HG02981 (cell line): ENCODE measurements at regions not wholly inside any gene's neighbourhood (a gene's known extent, or its start where the extent isn't known, plus 50 kb on each side); places are given as distances from the start of the nearest gene placed in this dataset.

Source experiments
- ATAC-seq: cut with Tn5 transposase; IDR thresholded peaks from one replicate; pipeline ENCODE4 v1.9.1; 2021; ENCODE audit warnings: mild to moderate bottlenecking, moderate library complexity; ENCODE audit not compliant: unreplicated experiment

DNA sequence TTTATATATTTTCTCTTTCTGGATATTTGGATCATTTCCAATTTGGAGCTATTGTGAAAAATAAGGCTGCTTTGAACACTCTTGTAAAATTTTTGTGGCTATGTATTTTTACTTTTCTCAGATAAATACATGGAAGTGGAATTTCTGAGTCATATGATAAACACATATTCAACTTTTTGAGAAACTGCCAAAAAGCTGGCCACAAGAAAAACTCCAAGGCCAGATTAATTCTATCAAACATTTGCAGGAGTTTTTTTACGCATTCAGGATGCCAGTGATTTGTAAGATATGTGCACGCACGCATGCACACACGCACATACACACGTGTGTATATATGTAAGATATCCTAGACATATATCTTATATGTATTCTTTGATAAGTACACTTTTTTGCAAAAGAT lies 477.5 kb upstream of the SPHKAP start:
- no peak for ATAC-seq

DNA sequence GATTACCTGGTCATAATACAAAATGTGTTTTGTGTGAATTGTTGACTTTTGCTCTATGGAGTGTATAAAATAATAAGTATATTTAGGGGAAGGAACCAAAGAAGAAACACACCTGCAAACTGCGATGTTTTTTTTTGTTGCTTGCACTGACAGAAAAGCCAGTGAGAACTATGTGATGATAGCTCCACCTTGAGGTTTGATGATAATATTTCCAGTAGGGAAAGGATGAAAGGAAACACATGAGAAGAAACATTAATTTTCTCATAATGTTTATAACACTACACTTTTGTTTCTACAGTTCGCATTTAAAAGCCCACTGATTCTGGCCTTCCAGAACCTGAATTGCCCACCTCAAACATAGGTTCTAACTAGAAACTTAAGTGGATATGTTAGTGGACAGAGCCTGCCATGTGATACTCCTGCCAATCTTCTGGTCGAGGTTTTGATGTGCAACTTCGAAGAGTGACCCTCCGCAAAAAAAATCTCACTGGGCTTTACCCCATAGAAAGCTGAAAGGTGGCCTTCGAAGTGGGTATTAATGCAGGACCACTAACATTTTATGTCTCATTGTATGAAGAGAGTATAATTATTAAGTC lies 476.4 kb upstream of the SPHKAP start:
- ATAC-seq = no peak

DNA sequence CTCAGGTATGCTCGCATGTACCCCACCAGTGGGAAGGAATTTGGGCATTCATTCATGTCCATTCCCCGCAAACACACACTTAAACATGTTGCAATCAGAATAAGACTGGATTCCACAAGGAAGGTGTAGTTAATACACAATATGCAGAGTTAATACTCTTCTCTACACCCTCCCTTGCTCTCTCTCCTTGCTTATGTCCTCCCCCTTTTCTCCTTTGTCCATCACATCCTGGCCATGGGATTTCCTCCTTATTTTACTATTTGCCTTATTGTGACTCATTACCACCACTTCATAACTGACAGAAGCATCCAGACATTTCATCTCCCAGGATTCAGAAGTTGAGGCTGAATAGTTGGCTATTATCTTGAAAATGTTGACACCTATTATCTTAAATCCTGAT lies 473.8 kb upstream of the SPHKAP start:
- no peak for ATAC-seq

DNA sequence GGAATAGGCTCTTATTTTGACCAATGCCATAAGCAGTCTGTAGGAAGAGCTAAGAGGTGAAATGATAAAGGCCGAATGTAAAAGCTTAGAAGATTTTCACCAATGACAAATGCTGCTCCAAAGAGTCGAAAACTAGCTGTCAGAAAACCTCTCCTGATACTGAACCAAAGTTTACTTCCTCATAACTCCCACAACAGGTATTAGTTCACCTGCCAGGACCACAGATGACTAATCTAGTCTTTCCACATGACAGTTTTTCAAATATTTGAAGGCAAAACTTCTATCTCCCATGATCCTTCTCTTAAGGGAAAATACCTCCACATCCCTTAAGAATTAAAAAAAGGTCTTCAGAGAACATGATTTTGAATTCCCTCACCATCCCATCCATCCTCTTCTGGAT lies 473.2 kb upstream of the SPHKAP start:
- ATAC-seq = no peak

DNA sequence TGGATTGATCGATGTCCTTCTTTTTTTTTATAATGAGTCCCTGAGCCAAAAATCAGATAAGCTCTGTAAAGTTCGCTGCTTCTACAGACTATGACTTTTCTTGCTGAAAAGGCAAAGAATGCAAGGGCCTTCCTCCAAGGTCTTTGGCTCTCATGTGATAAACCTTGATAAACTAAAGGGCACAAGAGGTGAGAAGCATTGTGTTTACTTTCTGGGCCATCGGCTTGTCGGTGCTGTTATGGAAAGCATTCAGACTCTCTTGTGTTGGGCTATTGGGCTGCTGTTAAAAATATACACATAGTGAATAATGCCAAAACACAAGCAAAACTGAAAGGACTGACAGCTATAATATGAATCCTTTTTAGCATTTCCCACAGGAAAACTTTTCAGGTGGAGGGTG lies 472.4 kb upstream of the SPHKAP start:
- no peak for ATAC-seq

DNA sequence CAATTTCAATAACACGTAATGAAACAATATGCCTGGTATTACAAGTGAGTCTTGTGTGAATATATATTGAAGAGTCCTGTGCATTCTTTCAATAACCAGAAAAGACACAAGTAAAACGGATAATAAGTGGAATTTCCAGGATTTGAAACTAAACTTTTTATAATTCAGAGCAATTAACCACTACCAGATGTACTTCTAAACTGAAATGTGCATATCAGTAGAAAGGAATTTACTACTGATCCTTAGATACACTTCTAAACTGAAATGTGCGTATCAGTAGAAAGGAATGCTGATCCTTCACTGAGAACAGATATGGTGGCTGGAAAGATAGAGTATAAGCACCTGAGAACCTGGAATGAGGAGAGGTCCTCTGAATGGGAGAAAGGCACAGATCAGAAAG lies 470.9 kb upstream of the SPHKAP start:
- no peak for ATAC-seq

DNA sequence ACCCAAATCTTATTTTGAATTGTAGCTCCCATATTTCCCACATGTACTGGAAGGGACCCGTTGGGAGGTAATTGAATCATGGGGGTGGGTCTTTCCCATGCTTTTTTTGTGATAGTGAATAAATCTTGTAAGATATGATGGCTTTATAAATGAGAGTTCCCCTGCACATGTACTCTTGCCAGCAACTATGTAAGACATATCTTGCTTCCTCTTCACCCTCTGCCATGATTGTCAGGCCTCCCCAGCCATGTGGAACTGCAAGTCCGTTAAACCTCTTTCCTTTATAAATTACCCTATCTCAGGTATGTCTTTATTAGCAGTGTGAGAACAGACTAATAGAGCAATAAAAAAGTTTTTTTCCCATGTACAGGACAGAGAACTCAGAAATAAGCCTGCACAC lies 468.4 kb upstream of the SPHKAP start:
- ATAC-seq = no peak

DNA sequence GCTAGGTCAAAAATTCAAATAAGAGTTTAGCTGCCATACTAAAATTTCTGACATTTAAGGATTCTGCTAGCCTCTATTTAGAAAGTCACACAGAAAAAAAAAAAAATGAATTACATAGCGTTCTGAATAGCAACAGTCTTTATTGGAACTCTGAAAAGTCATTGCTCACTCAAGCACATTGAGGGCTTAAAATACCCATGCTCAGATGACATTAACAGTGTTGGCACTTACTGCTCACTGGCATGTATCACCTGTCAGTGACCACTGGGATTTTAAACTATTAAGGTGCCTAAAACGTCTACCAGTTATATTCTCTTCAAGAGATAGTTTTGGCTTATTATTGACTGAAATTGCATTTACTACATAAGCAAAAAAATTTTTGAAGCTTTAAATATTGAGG lies 468.0 kb upstream of the SPHKAP start:
- ATAC-seq = no peak

DNA sequence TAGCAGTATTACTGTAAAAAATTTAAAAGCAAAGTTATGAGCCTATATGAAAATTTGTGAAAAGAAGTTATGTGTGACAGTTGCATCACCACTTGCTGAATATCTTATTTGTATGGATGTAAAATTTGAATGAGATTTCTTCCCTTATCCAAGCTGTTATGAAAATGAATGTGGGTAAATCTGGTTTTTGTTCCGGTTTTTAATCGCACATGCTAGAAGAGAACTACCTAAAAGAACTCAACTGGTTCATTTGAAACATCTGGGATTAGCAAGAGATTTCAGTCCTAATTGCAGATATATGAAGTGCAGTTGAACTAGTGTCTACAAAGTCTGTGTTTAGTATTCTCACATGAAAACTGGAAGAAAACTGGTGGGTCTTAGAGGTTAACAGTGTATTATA lies 467.1 kb upstream of the SPHKAP start:
- ATAC-seq = no peak

DNA sequence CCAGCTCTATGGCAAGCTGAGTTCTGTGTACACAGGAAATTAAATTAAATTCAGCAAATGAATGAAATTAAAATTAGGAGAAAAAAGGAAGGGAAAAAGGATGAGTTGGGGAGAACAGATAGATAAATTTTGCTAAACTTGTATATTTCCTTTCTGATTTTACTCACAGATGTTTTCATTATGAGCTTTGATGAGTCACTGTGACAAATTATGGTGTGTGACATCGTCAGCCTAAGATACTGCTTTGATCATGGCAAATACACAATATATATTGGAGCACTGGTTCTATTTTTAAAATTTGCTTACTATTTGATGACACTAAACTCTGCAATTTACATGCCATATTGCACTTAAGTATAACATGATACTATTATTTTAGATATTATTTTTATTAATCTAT lies 464.6 kb upstream of the SPHKAP start:
- ATAC-seq = no peak

DNA sequence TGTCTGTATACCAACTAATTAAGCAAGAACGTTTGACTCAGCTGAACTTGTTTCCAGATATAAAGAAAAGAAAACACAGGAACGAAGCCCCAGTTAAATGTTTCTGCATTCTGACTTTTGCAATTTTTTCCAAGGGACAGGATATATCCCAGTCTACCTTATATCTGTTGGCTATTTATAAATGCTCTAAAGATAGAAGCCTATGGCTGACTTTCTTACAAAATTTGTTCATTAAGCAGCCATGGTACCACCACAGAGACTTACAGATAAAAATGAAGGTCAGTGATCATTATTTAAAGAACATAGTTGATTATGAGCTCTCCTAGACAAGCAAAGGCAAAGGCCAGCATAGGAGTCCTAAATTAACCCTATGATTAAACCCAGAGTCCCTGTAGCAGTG lies 462.7 kb upstream of the SPHKAP start:
- no peak for ATAC-seq

DNA sequence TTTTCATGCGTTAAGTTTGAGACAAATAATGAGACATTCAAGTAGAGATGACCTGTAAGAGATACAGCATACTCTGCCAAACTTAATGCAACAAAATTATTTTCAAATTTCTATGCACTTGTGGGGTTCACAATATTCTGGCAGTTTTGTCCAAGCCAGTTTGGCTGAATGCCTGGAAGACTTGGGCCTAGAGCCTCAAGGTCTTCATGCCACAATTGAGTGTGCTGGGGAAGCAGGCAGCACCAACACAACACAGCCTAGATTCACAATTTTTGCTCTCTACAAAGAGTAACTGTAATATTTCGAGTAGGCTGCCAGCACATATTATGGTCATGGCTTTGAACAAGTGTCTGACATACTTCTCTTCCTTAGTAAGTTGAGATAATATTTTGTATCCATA lies 461.4 kb upstream of the SPHKAP start:
- no peak for ATAC-seq

DNA sequence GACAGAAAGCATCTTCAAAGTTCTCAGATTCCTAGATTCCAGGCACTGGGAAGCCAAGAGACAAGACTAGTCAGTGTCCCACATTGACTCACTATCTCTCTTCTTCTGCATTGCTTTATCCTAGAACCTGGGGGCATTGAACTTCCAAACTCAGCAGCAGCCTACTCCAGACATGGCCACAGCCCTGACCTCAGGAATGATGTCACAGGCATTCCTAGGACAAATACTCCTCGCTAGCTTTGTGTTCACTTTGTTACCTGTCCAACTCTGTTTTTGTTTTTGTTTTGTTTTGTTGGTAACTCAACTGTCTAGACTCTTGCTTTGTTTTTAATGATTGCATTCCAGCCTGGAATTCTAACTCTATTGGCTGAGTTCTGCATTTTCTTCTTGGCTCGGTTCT lies 449.3 kb upstream of the SPHKAP start:
- ATAC-seq = no peak

DNA sequence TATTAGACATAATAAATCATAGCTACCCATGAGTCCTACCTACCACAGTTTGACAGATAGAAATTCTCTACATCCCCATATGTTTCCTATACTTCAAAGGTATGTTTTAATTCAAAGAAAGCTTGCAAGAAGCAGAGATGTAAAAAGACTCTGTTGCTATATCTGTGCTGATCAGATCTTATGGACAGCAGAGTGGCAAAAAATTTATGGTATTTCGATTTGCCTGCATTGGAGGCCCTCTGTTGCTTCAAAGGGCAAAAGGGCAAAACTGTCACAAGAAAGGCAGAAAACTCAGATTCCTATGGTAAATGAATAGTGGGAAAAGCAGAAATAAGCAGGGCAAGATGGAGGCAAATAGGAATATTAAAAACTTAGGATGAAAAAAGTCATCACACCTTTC lies 447.8 kb upstream of the SPHKAP start:
- no peak for ATAC-seq

DNA sequence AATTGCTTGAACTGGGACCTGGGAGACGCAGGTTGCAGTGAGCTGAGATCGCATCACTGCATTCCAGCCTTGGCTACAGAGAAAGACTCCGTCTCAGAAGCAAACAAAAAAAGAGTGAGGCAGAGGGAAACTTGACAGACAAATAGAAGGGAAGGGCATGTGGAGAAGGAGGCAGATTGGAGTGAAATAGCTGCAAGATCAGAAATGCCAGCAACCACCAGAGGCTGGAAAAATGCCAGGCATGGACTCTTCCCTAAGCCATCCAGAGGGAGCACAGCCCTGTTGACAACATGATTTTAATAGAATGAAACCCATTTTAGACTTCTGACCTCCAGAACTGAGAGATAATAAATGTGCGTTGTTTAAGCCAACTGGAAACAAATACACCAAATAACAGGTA lies 447.2 kb upstream of the SPHKAP start:
- no peak for ATAC-seq

DNA sequence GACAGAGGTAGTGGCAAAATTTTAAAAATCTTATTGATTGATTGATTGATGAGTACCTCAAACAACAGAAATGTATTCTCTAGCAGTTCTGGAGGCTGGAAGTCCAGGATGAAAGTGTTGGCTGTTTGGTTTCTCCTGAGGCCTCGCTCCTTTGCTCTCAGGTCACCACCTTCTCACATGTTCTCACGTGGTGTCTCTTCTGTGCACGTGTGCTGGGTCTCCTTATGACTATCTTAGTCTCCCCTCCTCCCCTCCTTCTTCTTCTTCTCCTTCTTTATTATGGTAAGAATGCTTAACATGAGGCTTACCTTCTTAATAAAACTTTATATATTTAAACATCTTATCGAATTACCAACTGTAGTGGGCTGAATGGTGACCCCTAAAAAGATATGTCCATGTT lies 446.0 kb upstream of the SPHKAP start:
- no peak for ATAC-seq

DNA sequence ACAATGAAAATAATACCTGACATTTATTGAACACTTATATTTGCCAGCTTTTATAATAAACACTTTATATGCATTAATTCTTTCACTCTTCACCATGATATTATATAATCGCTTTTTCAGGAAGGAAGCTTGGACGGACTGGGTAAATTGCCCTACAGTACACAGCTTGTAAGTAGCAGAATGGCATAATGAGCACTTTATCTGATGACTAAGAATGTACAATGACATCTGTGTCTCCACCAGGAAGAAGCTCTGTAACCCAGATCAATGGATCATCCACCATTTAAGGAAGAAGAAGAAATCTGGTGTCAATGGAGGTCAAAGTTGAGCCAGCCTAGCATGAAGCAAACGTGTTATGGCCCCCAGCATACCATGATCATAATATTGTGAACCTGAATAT lies 444.0 kb upstream of the SPHKAP start:
- ATAC-seq = no peak

DNA sequence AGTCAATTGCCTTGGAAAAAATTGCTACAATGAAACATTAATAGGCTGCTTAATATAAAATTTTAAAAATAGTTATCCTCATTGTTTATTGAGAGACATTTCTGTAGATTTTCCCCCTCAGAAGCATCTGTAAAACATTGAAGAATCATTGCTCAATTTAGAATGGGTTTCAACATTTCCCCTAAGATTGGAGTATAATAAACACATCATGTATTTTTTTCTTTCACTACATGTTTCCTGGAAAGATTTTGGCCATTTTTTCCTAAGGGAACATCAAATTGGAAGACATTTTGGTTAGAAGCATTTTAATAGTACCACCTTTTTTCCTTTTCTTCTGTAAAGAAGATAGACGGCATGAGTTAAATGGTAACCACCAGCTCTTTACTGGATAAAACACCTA lies 443.2 kb upstream of the SPHKAP start:
- ATAC-seq = no peak

DNA sequence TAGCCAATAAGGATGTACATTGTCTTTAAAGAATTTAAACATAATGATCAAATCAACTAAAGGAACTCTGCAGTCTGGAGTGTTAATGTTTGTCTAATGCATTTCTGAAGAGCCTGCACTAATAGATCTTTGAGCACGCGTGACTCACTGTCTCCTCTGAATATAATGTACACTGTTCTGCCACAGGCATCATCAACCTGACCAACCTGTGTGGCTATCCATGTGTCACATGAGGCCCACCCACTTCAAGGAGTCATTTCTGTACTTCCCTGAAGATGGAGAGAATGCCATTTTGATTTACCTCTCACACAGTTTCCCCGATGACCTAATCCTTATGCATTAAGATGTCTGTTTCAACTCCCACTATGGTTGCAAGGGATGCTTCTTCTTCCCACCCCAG lies 434.0 kb upstream of the SPHKAP start:
- no peak for ATAC-seq

DNA sequence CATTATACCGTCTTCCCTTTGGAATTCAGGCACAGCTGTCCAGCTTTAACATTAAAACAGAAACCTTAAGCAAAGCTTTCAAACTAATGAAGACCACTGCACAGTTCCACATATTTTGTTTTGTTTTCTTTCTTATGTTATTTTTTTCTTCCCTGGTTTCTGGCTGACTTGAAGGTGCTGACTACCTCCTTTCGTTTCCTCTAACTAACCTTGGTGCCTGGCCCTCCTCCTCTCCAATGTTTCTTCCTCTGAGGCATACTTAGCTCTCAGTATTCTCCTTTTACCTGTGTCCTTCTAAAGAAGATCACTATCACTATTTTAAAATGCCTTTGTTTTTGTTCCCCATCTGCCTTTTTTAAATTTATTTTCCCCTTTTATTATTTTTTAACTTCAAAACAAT lies 433.3 kb upstream of the SPHKAP start:
- ATAC-seq = no peak

DNA sequence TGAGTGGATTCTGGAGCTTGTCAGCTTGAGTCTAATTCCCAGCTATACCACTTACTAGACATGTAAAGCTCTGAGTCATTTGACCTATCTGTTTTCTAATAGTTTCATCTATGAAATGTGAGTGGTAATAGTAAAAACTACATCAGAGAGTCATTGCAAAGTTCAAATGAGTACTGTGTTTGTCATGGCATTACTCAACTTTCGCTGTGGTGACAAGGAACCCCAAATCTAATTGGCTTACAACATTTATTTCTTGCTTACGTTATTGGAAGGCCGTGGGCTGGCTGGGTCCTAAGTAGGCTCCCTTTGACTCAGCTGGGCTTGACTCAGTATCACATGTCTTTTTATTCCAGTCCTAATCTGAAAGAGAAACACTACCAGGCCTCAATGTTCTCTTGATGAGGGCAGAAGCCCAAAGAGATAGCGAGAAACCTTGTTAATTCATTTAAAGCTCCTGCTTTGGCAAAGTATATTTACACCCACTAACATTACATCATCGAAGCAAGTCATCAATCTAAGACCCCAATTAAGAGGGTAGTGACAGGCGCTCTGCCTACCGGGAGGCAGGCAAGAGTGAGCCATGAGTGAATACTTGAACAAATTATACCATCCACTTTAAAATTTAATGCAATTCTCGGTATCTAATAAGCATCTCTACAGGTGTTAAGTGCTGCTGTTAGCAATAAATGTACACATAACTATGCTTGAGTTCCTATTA lies 431.8 kb upstream of the SPHKAP start:
- ATAC-seq = no peak

DNA sequence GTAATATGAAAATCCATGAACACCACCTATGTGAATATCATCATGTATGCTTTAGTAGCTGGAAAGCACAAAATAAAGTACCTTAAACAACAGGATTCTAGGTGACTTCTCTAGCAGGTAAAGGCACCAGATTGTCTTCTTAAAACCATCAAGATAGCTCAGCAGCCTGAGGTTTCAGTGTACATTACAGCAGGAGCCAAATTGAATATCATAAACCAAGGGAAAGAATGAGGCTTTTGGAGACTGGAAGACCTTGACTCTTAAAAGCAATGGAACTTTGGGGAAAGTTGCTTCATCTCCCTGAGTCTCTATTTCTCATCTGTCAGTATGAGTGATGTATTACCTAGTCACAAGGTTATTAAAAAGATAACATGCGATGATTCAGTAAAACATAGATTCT lies 429.7 kb upstream of the SPHKAP start:
- no peak for ATAC-seq

DNA sequence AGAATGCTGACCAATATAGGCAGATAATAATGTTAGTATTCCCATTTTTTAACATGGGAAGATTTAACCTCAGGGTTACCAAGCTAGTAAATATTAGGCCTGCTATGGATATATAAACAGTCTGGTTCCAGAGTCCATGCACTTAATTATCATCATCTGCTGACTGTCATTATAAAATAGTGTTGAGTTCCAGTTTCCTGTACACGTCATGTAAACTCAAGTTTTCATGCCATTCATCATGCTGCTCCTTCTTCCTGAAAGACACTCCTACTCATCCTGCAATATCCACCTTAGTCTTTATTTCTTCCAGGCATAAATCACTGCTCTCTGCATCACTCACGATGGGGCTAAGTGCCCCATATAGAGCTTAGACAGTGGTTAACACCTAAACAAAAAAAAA lies 420.8 kb upstream of the SPHKAP start:
- ATAC-seq = no peak
